Endothelial cell of umbilical vein (primary cell): ENCODE measurements at regions not wholly inside any gene's neighbourhood (a gene's known extent, or its start where the extent isn't known, plus 50 kb on each side); places are given as distances from the start of the nearest gene placed in this dataset.

ENCODE experiments used
- BruUV-seq: library from RNA; stranded (reverse); fragments of 400-500 nt; replicated peaks from 2 replicates; lab custom pipeline; 2021; lab: Mats Ljungman, UMichigan
- CTCF ChIA-PET: fragments of 300-600, 350-600 bp; sonication (Branson Sonifier 250); formaldehyde crosslinking; loops from one replicate; lab custom pipeline; 2021; ENCODE audit warnings: antibody characterized with exemption, inconsistent platforms; lab: Charles Lee
- POLR2A ChIA-PET: fragments of 300-600, 350-600 bp; sonication (Branson Sonifier 250); formaldehyde crosslinking; loops from one replicate; lab custom pipeline; 2021; ENCODE audit warnings: antibody characterized with exemption, inconsistent platforms; lab: Charles Lee
- DNase-seq: peaks from one replicate; pipeline ENCODE4 v3.0.0-alpha.2; 2011; ENCODE audit warnings: low read depth, low spot score
- FAIRE-seq: peaks from 2 replicates; lab custom pipeline; 2011; peaks lifted over from hg19 to GRCh38; lab: Jason Lieb, UNC
- H2AFZ ChIP-seq: 2 replicates; pipeline ENCODE4 v1.6.0; 2012; ENCODE audit warnings: low read depth, low read length, control low read depth, inconsistent platforms
- H3K27ac ChIP-seq: 2 replicates; pipeline ENCODE4 v1.5.1; 2011; ENCODE audit warnings: low read depth, mild to moderate bottlenecking, control low read depth, low read length, moderate library complexity; ENCODE audit not compliant: insufficient read depth
- H3K27me3 ChIP-seq, 2 experiments: 2 replicates each; pipeline versions ENCODE4 v1.6.0 to v1.6.1; 2011; ENCODE audit warnings: low read length in 2 of 2, mixed read lengths in 1 of 2; ENCODE audit not compliant: control insufficient read depth in 2 of 2, insufficient read depth in 2 of 2
- H3K36me3 ChIP-seq, 2 experiments: 2 replicates in 1 of 2; 3 replicates in 1 of 2; pipeline ENCODE4 v1.5.1; 2011; ENCODE audit warnings: low read length in 2 of 2, mild to moderate bottlenecking in 1 of 2, moderate library complexity in 1 of 2; ENCODE audit not compliant: control insufficient read depth in 2 of 2, insufficient read depth in 2 of 2; ENCODE audit errors: extremely low read depth in 1 of 2
- H3K4me1 ChIP-seq: 3 replicates; pipeline ENCODE4 v1.5.1; 2011; ENCODE audit warnings: mild to moderate bottlenecking, low read length; ENCODE audit not compliant: control insufficient read depth, insufficient read depth; ENCODE audit errors: extremely low read depth
- H3K4me2 ChIP-seq: 2 replicates; pipeline ENCODE4 v1.6.1; 2011; ENCODE audit warnings: low read length, control low read depth, mixed read lengths; ENCODE audit not compliant: insufficient read depth
- H3K4me3 ChIP-seq, 3 experiments: fragments of 200-600 bp in 1 of 3; sonication (generic), shearing (Covaris generic) in 1 of 3; replicated peaks in 1 of 3; 2 replicates each; pipeline ENCODE4 v1.5.1; 2011 to 2016; ENCODE audit warnings: control low read depth in 3 of 3, low read length in 3 of 3, mild to moderate bottlenecking in 2 of 3, inconsistent platforms in 1 of 3, low read depth in 1 of 3, moderate library complexity in 1 of 3; ENCODE audit not compliant: insufficient read depth in 1 of 3
- H3K79me2 ChIP-seq: 2 replicates; pipeline ENCODE4 v1.6.0; 2012; ENCODE audit warnings: low read length, inconsistent platforms; ENCODE audit not compliant: control insufficient read depth, insufficient read depth
- H3K9ac ChIP-seq: replicated peaks from 2 replicates; pipeline ENCODE3; 2011; ENCODE audit warnings: low read length, control low read depth; ENCODE audit not compliant: insufficient read depth; ENCODE audit errors: extremely low read depth
- H3K9me1 ChIP-seq: replicated peaks from 3 replicates; pipeline ENCODE4 v1.6.0; 2011; ENCODE audit warnings: mild to moderate bottlenecking, low read length; ENCODE audit not compliant: control insufficient read depth, insufficient read depth; ENCODE audit errors: extremely low read depth
- H3K9me3 ChIP-seq: replicated peaks from 2 replicates; pipeline ENCODE4 v1.5.1; 2012; ENCODE audit warnings: low read length, inconsistent platforms; ENCODE audit not compliant: control insufficient read depth, insufficient read depth
- H4K20me1 ChIP-seq: replicated peaks from 2 replicates; pipeline ENCODE3; 2011; ENCODE audit warnings: mild to moderate bottlenecking, low read length; ENCODE audit not compliant: control insufficient read depth, insufficient read depth; ENCODE audit errors: extremely low read depth
- EZH2 ChIP-seq: IDR thresholded peaks from 2 replicates; pipeline ENCODE4 v1.6.1; 2012; ENCODE audit warnings: borderline replicate concordance, low read depth, mild to moderate bottlenecking, moderate library complexity, low read length, inconsistent platforms; ENCODE audit not compliant: severe bottlenecking
- FOS ChIP-seq: IDR thresholded peaks from 2 replicates; pipeline ENCODE4 v1.6.1; 2011; ENCODE audit warnings: mild to moderate bottlenecking, low read length, moderate library complexity, borderline replicate concordance; ENCODE audit not compliant: insufficient read depth
- GATA2 ChIP-seq: IDR thresholded peaks from 2 replicates; pipeline ENCODE4 v1.7.0; 2011; ENCODE audit warnings: low read depth, mild to moderate bottlenecking, moderate library complexity, mixed read lengths, low read length; ENCODE audit not compliant: insufficient read length, insufficient read depth
- JUN ChIP-seq: IDR thresholded peaks from 2 replicates; pipeline ENCODE4 v1.6.1; 2011; ENCODE audit warnings: borderline replicate concordance, low read depth; ENCODE audit not compliant: insufficient read length, insufficient read depth
- MYC ChIP-seq: IDR thresholded peaks from one replicate; pipeline ENCODE4 v1.6.1; 2011; ENCODE audit warnings: mild to moderate bottlenecking, low read depth, low read length
- POLR2A ChIP-seq: IDR thresholded peaks from 2 replicates; pipeline ENCODE4 v1.6.1; 2012; ENCODE audit warnings: low read depth, mild to moderate bottlenecking, control low read depth, low read length
- POLR2AphosphoS5 ChIP-seq: IDR thresholded peaks from 2 replicates; pipeline ENCODE4 v1.6.1; 2012; ENCODE audit warnings: low read depth, mild to moderate bottlenecking, control low read depth, low read length, moderate library complexity; ENCODE audit not compliant: insufficient read depth
- dilution Hi-C: fragments of 300-500 bp; cut with MboI; formaldehyde crosslinking; loops from one replicate; pipeline ENCODE4 v1.15.0; 2019; ENCODE audit warnings: low sequenced_read_pairs; ENCODE audit not compliant: extremely low pct_ligation_motif_present
- intact Hi-C: fragments of 100-400 bp; cut with micrococcal nuclease; formaldehyde crosslinking; loops from one replicate; pipeline ENCODE4 v1.10.0; 2022
- TF ChIP-seq, protein P1 (sequence below): IDR thresholded peaks from 2 replicates; pipeline ENCODE4 v1.6.1; 2011; ENCODE audit not compliant: insufficient read depth, insufficient read length
- TF ChIP-seq, protein P2 (sequence below), 2 donors: IDR thresholded peaks; 1 replicate in 1 of 2; 2 replicates in 1 of 2; pipeline ENCODE4 v1.5.1; 2011; ENCODE audit warnings: low read length in 2 of 2, mild to moderate bottlenecking in 2 of 2, moderate library complexity in 2 of 2, control low read depth in 1 of 2, inconsistent platforms in 1 of 2, low read depth in 1 of 2; ENCODE audit not compliant: insufficient read depth in 1 of 2; ENCODE audit errors: extremely low read depth in 1 of 2

DNA sequence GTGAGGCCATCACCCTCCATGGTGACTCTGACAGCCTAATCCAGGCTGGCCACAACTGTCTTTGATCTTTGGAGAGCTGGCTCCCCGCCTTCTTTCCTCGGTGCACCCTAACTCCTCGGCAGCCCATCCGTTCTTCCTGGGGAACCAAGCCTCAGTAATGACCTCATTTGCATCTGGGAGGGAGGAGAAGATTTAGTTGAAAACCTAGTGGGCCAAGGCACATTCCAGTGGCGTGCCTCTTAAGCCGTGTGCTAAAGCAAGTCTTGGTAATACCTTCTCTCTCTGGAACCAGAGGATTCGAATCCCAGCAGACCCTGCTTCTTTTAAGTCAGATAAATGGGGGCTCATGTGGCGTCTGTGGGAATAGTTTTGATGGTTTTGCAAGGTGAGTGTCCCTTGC, 233.1 kb downstream of the EBLN2 start:
- no peak for TF ChIP-seq POLR2A
- TF ChIP-seq POLR2AphosphoS5: no peak
- TF ChIP-seq, protein P1, sequence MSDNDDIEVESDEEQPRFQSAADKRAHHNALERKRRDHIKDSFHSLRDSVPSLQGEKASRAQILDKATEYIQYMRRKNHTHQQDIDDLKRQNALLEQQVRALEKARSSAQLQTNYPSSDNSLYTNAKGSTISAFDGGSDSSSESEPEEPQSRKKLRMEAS: no peak
- TF ChIP-seq MYC: no peak
- TF ChIP-seq JUN: no peak
- no peak for TF ChIP-seq EZH2
- no peak for TF ChIP-seq FOS
- Histone ChIP-seq H2AFZ (no peak overlapping the region), H4K20me1 (no peaks in the 10 kb centered on the region), H3K4me2 (no peak overlapping the region), H3K4me3 (no peak overlapping the region), H3K27ac (no peak overlapping the region), H3K9me3 (peaks cover 2% of the 10 kb centered on the region), H3K4me1 (no peaks in the 10 kb centered on the region), H3K9me1 (no peaks in the 10 kb centered on the region), H3K9ac (no peak overlapping the region), H3K27me3 (no peaks in the 10 kb centered on the region), H3K79me2 (no peaks in the 10 kb centered on the region), H3K36me3 (no peaks in the 10 kb centered on the region)
- dilution Hi-C loops (no loop called here), intact Hi-C loops (no loop called here)
- no TSS peak for BruUV-seq
- ChIA-PET CTCF (no interaction called here), POLR2A (no interaction called here)
- FAIRE-seq (no peak), DNase-seq (no peak)

DNA sequence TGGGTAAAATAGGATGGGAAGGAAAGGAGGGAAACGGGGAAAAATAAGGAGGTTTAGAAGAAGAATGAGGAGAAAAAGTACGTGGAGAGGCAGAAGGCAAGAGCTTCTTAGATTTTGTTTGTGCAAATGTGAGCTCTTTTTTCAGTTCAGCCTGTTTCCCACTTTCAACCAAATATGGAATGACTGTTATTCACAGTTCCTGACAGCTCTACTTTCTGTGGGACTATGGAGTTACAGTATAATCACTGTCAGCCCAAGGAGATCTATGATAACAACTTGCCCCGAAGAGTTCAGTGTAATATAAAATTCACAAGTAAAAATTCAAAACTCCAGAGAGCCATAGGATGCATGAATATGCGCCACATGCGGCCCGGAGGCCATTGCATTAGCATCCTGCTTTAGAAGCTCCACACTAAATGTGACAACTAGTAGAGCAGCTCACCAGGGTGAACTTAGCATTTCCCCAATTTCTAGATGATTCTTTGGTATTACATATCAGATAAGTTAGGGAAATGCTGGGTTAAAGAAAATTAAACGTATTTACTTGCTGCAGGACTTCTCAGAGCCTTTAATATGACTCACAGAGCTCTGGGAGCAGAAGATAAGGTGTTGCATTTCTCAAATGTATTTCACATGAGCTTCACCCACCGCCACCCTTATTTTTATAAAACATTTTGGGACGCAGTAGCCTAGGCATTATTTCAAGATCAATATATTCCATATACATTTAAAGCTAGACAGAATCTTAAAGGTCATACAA, 234.6 kb downstream of the EBLN2 start:
- POLR2A ChIA-PET: no interaction called here
- intact Hi-C loops: no loop called here
- DNase-seq (no peak), FAIRE-seq (no peak)
- Histone ChIP-seq H4K20me1 (no peaks in the 10 kb centered on the region), H3K9ac (no peak overlapping the region), H3K9me1 (no peaks in the 10 kb centered on the region), H3K27ac (no peak overlapping the region), H3K4me1 (no peaks in the 10 kb centered on the region), H2AFZ (no peak overlapping the region), H3K27me3 (no peaks in the 10 kb centered on the region), H3K9me3 (peaks cover 2% of the 10 kb centered on the region), H3K4me2 (no peak overlapping the region), H3K4me3 (no peak overlapping the region), H3K79me2 (no peaks in the 10 kb centered on the region), H3K36me3 (no peaks in the 10 kb centered on the region)
- TF ChIP-seq JUN: no peak
- TF ChIP-seq POLR2A: no peak
- TF ChIP-seq POLR2AphosphoS5: no peak
- TF ChIP-seq FOS: no peak
- TF ChIP-seq, protein P1: no peak
- TF ChIP-seq GATA2: no peak
- no peak for TF ChIP-seq EZH2
- TF ChIP-seq, protein P2, sequence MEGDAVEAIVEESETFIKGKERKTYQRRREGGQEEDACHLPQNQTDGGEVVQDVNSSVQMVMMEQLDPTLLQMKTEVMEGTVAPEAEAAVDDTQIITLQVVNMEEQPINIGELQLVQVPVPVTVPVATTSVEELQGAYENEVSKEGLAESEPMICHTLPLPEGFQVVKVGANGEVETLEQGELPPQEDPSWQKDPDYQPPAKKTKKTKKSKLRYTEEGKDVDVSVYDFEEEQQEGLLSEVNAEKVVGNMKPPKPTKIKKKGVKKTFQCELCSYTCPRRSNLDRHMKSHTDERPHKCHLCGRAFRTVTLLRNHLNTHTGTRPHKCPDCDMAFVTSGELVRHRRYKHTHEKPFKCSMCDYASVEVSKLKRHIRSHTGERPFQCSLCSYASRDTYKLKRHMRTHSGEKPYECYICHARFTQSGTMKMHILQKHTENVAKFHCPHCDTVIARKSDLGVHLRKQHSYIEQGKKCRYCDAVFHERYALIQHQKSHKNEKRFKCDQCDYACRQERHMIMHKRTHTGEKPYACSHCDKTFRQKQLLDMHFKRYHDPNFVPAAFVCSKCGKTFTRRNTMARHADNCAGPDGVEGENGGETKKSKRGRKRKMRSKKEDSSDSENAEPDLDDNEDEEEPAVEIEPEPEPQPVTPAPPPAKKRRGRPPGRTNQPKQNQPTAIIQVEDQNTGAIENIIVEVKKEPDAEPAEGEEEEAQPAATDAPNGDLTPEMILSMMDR (IDR thresholded peaks at IDR 0.05; ENCODE audit: extremely low read depth in 1 of 2, insufficient read depth in 1 of 2, low read depth in 1 of 2, low read length in 2 of 2): no peak
- no peak for TF ChIP-seq MYC
- no TSS peak for BruUV-seq
- dilution Hi-C loops: no loop called here
- CTCF ChIA-PET: no interaction called here
